ENCODE measurements at regions not wholly inside any gene's neighbourhood (a gene's known extent, or its start where the extent isn't known, plus 50 kb on each side); places are given as distances from the start of the nearest gene placed in this dataset.
"Not testable (repeated sequence)": the region's sequence is repeated elsewhere in the genome, so short reads cannot be mapped to it uniquely, and the experiment has no call there.

DNA sequence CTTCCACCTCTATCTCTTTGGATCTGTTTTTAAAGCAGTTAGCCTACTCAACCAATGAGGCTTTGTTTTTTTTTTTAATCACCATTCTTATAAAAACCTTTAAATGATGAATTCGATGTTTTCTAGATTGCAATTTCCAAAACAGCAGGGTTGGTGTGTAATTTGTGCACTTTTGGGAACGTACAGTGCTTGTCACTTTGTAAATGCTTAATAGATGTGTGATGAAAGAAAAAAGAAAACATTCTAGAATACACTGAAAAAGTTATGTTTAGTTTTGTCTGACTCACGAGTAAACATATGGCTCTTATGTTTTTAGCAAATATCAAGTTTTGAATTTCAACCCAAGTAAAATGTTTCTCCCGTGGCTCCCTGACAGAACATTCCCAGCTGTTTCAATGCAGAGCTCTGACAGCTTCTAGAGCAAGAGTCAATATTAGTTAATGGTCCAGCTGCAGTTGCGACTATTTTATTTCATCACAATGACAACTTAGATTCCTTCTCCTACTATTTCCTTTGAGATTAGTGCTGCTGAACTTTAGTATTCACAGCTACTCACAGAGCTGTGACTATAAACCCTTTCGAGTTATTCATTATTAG lies 362.5 kb upstream of the ADAMTS5 start:
- TF ChIP-seq, protein P1, sequence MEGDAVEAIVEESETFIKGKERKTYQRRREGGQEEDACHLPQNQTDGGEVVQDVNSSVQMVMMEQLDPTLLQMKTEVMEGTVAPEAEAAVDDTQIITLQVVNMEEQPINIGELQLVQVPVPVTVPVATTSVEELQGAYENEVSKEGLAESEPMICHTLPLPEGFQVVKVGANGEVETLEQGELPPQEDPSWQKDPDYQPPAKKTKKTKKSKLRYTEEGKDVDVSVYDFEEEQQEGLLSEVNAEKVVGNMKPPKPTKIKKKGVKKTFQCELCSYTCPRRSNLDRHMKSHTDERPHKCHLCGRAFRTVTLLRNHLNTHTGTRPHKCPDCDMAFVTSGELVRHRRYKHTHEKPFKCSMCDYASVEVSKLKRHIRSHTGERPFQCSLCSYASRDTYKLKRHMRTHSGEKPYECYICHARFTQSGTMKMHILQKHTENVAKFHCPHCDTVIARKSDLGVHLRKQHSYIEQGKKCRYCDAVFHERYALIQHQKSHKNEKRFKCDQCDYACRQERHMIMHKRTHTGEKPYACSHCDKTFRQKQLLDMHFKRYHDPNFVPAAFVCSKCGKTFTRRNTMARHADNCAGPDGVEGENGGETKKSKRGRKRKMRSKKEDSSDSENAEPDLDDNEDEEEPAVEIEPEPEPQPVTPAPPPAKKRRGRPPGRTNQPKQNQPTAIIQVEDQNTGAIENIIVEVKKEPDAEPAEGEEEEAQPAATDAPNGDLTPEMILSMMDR (IDR thresholded peaks at IDR 0.05; ENCODE audit: insufficient read depth, low read depth, low read length, missing control alignments) = no peak
- DNase-seq (ENCODE audit: low read depth) = no peak

DNA sequence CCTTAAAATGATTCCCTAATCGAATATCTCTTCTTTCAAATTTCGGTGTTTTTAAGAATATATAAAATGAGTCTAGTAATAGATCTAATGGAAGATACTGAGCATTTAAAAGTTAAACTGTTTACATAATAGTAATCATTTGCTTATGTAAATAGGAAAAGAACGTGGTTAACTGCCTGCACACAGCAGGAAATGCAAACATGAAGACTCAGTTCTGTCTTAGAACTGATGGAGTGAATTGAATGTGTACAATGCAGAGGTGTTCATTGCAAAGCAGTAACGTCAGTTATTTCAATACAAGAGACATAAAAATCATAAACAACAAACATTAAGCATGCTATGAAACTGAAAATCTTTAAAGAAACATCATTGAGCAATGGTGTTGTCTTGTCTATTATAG lies 359.4 kb upstream of the ADAMTS5 start:
- TF ChIP-seq, protein P1 (IDR thresholded peaks at IDR 0.05; ENCODE audit: insufficient read depth, low read depth, low read length, missing control alignments) = no peak
- DNase-seq (ENCODE audit: low read depth) = no peak
- no peak overlapping the region for H3K4me3 ChIP-seq (ENCODE audit: low read length)

More for the DNA sequence above, 362.5 kb upstream of the ADAMTS5 start:
- no peak overlapping the region for H3K4me3 ChIP-seq (ENCODE audit: low read length)

DNA sequence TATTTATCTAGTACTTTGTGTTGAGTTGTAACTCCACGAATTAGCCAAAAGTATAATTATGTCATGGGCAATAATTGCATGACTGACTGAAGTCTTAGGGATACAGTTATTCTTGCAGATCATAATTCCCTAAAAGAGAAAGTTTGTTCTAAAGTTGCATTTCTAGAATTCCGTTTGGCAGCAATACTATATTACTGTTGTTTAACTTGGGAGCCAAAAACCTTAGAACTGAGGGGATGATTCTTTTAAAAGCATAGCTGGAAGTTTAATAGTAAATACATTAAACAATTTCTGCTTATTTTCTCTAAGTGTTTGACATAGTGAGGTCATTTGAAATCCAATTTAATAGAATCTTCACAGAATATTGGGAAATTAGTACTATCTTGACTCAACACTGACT lies 356.4 kb upstream of the ADAMTS5 start:
- DNase-seq (ENCODE audit: low read depth) = no peak
- TF ChIP-seq, protein P1 (IDR thresholded peaks at IDR 0.05; ENCODE audit: insufficient read depth, low read depth, low read length, missing control alignments) = no peak
- H3K4me3 ChIP-seq (ENCODE audit: low read length) = no peak overlapping the region

DNA sequence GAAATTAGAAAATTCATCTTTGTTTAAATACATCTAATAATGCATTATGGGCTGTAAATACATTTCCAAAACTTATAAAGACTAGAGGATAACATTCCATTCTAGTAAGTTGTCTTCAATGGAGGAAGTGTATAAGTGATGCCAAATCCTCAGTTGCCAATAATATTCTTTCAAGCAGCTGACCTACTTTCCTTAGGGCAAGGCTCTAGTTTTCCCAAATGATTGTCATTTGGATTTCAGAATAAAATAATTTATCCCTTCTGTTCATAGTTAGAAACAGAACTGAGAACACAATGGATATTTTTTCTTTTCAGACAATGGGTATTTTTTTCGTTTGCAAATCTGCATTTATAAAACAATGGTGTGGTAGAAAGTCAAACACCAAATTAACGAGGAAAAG lies 354.9 kb upstream of the ADAMTS5 start:
- DNase-seq (ENCODE audit: low read depth) = no peak
- TF ChIP-seq, protein P1 (IDR thresholded peaks at IDR 0.05; ENCODE audit: insufficient read depth, low read depth, low read length, missing control alignments) = no peak
- H3K4me3 ChIP-seq (ENCODE audit: low read length) = no peak overlapping the region

DNA sequence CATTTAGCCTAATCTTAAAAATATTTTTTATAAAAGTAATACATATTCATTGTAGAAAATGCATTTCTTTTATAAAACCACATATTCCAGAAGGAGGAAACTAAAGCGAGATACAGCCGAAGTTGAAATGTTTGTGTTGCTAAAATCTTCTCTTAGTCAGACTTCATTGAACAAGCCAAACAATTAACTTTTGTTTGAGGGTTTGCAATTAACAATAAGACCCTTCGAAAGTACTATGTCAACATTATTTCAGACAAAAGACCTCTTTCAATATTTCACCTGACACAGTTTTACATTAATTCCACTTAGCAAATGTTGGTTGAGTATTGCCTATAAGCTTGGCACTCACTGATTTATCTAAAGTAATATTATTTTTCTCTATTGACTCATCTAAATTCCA lies 354.0 kb upstream of the ADAMTS5 start:
- no peak overlapping the region for H3K4me3 ChIP-seq (ENCODE audit: low read length)
- TF ChIP-seq, protein P1 (IDR thresholded peaks at IDR 0.05; ENCODE audit: insufficient read depth, low read depth, low read length, missing control alignments) = no peak

DNA sequence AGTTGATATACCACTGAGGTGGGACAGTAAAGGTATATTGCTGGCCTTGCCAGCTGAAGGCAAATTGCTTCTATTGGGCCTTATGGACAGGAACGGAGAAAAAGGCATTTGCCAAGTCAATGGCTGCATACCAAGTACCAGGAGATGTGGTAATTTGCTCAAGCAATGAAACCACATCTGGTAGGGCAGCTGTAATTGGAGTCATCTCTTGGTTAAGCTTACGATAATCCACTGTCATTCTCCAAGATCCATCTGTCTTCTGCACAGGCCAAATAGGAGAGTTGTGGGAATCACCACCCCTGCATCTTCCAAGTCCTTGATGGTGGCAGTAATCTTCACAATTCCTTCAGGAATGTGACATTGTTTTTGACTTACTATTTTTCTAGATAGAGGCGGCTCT lies 350.7 kb upstream of the ADAMTS5 start:
- not testable (repeated sequence) for DNase-seq (ENCODE audit: low read depth); H3K4me3 ChIP-seq (ENCODE audit: low read length)

More for the DNA sequence above, 354.0 kb upstream of the ADAMTS5 start:
- no peak for DNase-seq (ENCODE audit: low read depth)

DNA sequence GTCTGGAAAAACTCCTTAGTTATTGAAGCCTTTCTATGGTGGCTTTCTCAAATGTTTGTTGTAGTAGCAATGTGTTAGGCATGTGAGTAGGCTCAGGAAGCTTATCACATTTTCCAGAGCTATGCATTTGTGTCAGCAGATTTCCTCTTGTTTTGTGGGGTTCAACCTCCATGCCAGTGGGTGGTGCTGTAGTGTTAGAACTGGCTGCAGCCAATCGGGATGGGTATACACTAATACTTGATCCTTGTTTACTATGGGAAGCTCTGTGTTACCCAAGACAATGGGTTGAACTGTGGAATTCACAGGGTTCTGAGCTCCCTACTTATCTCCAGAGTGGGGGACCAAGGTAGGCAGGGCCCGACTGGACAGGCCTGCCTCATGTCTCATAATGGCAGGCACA lies 348.5 kb upstream of the ADAMTS5 start:
- no peak for DNase-seq (ENCODE audit: low read depth)
- TF ChIP-seq, protein P1 (IDR thresholded peaks at IDR 0.05; ENCODE audit: insufficient read depth, low read depth, low read length, missing control alignments) = no peak
- H3K4me3 ChIP-seq (ENCODE audit: low read length) = no peak overlapping the region
